ENCODE measurements at regions not wholly inside any gene's neighbourhood (a gene's known extent, or its start where the extent isn't known, plus 50 kb on each side); places are given as distances from the start of the nearest gene placed in this dataset.

DNA sequence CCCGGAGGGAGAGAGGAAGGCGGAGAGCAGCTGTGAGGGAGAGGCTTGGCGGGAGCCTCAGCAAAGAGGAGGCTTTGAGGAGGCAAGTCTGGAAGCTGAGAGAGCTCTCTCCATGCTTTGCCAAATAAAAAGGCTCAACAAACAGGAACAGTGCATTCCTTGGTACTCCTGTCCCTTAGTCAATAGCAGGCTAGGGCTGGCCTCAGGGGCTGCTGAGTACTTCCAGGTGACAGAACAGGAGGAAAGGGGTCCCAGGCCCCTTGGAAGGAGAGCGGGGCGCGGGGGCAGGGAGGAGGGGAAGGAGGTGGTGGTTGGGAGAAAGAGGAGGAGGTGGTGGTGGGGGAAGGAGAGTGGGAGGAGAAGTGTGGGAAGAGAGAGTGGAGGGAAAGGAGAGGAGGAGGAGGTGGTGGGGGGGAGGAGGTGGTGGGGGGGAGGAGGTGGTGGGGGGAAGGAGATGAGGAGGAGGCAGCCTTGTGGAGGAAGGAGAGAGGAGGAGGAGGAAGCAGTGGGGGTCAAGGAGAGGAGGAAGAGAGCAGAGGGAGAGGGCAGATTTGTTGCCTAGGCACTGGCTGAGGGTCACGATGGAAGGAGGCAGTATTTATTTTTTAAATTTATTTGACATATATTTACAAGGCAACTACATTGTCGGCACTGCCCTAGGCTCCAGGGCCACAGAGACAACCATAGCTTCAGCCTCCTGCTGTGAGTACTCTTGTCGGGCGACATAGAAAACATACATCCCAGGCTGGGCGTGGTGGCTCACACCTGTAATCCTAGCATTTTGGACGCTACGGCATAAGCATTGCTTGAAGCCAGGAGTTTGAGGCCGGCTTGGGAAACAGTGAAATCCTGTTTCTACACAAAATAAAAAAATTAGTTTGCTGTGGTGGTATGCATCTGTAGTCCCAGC is 74.2 kb upstream of the ZBED5 start:
- TF ChIP-seq, protein P1, sequence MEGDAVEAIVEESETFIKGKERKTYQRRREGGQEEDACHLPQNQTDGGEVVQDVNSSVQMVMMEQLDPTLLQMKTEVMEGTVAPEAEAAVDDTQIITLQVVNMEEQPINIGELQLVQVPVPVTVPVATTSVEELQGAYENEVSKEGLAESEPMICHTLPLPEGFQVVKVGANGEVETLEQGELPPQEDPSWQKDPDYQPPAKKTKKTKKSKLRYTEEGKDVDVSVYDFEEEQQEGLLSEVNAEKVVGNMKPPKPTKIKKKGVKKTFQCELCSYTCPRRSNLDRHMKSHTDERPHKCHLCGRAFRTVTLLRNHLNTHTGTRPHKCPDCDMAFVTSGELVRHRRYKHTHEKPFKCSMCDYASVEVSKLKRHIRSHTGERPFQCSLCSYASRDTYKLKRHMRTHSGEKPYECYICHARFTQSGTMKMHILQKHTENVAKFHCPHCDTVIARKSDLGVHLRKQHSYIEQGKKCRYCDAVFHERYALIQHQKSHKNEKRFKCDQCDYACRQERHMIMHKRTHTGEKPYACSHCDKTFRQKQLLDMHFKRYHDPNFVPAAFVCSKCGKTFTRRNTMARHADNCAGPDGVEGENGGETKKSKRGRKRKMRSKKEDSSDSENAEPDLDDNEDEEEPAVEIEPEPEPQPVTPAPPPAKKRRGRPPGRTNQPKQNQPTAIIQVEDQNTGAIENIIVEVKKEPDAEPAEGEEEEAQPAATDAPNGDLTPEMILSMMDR (IDR thresholded peaks at IDR 0.05; ENCODE audit: insufficient read depth, low read depth, low read length), result no peak
- TF ChIP-seq EZH2 (IDR thresholded peaks at IDR 0.05; ENCODE audit: insufficient read depth, low read length), result no peak
